K562 (cell line): ENCODE measurements at regions not wholly inside any gene's neighbourhood (a gene's known extent, or its start where the extent isn't known, plus 50 kb on each side); places are given as distances from the start of the nearest gene placed in this dataset.

Experiments
- CTCF ChIP-seq, 3 experiments: IDR thresholded peaks in 2 of 3; conservative IDR thresholded peaks in 1 of 3; 2 replicates each; pipeline ENCODE4 v1.5.1; 2011 to 2012; ENCODE audit warnings: low read length in 3 of 3, mild to moderate bottlenecking in 3 of 3, control low read depth in 2 of 3, improper control_type of control experiment in 1 of 3, inconsistent platforms in 1 of 3, low read depth in 1 of 3, mixed read lengths in 1 of 3, moderate library complexity in 1 of 3; ENCODE audit not compliant: insufficient read depth in 2 of 3
- OTX1 ChIP-seq: fragments of 450-650 bp; formaldehyde crosslinking; IDR thresholded peaks from 2 replicates; pipeline ENCODE4 v1.4.0; 2022; ENCODE audit warnings: mild to moderate bottlenecking
- RBM34 ChIP-seq: fragments of 200-400 bp; formaldehyde crosslinking; IDR thresholded peaks from 2 replicates; pipeline ENCODE4 v1.6.1; 2018; ENCODE audit warnings: low read length, borderline replicate concordance; ENCODE audit not compliant: insufficient read depth
- SIN3A ChIP-seq, 2 experiments: fragments of 150-350 bp in 1 of 2; IDR thresholded peaks; 2 replicates each; pipeline ENCODE4 v1.6.1; 2011 to 2016; ENCODE audit warnings: borderline replicate concordance in 2 of 2, low read depth in 2 of 2, low read length in 2 of 2, mild to moderate bottlenecking in 2 of 2, moderate library complexity in 2 of 2; ENCODE audit not compliant: control insufficient read depth in 1 of 2
- TAF7 ChIP-seq: fragments of 450-650 bp; IDR thresholded peaks from 2 replicates; pipeline ENCODE4 v1.6.1; 2016; ENCODE audit warnings: missing genetic modification characterization, missing compliant biosample characterization

- TF ChIP-seq CTCF (IDR thresholded peaks at IDR 0.05 in 2 of 3, conservative IDR thresholded peaks at IDR 0.05 in 1 of 3; ENCODE audit: insufficient read depth in 2 of 3, low read depth in 1 of 3, low read length in 3 of 3) (no peak), RBM34 (no peak), OTX1 (no peak), TAF7 (no peak), SIN3A (IDR thresholded peaks at IDR 0.05; ENCODE audit: borderline replicate concordance in 2 of 2, control insufficient read depth in 1 of 2, low read depth in 2 of 2, low read length in 2 of 2) (no peak)
Observed at GRCh38 chr6:98136333-98136732, 698.0 kb upstream of the POU3F2 start.
